ENCODE measurements at regions not wholly inside any gene's neighbourhood (a gene's known extent, or its start where the extent isn't known, plus 50 kb on each side); places are given as distances from the start of the nearest gene placed in this dataset.
A peak's percentile ranks its signal among the peaks of the same experiment; 100 is the strongest.

- Histone ChIP-seq H3K27me3 (ENCODE audit: control insufficient read depth, insufficient read depth, low read length) (no peaks in the 10 kb centered on the region), H3K4me3 (ENCODE audit: low read depth, low read length) (no peak overlapping the region), H3K9me3 (ENCODE audit: control insufficient read depth, insufficient read depth, low read length) (no peaks in the 10 kb centered on the region), H3K27ac (ENCODE audit: low read depth, low read length) (no peak overlapping the region)
- ChIA-PET POLR2A (no interaction called here), CTCF (no interaction called here)
- TF ChIP-seq, protein P1, sequence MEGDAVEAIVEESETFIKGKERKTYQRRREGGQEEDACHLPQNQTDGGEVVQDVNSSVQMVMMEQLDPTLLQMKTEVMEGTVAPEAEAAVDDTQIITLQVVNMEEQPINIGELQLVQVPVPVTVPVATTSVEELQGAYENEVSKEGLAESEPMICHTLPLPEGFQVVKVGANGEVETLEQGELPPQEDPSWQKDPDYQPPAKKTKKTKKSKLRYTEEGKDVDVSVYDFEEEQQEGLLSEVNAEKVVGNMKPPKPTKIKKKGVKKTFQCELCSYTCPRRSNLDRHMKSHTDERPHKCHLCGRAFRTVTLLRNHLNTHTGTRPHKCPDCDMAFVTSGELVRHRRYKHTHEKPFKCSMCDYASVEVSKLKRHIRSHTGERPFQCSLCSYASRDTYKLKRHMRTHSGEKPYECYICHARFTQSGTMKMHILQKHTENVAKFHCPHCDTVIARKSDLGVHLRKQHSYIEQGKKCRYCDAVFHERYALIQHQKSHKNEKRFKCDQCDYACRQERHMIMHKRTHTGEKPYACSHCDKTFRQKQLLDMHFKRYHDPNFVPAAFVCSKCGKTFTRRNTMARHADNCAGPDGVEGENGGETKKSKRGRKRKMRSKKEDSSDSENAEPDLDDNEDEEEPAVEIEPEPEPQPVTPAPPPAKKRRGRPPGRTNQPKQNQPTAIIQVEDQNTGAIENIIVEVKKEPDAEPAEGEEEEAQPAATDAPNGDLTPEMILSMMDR (IDR thresholded peaks at IDR 0.05; ENCODE audit: low read depth, low read length): no peak
- no peak for DNase-seq (ENCODE audit: low read depth, low spot score)
Measured at GRCh38 chr3:21310161-21310560, 440.8 kb downstream of the ZNF385D start.

GRCh38 chr3:21297304-21297703 is 453.7 kb downstream of the ZNF385D start:
- no peak for DNase-seq (ENCODE audit: low read depth, low spot score)
- no peak overlapping the region for H3K4me3 ChIP-seq (ENCODE audit: low read depth, low read length)
- H3K9me3 ChIP-seq (ENCODE audit: control insufficient read depth, insufficient read depth, low read length): peaks cover 5% of the 10 kb centered on the region
- CTCF ChIA-PET: no interaction called here
- TF ChIP-seq, protein P1 (IDR thresholded peaks at IDR 0.05; ENCODE audit: low read depth, low read length): no peak
- POLR2A ChIA-PET: no interaction called here
- no peaks in the 10 kb centered on the region for H3K27me3 ChIP-seq (ENCODE audit: control insufficient read depth, insufficient read depth, low read length)
- H3K27ac ChIP-seq (ENCODE audit: low read depth, low read length): no peak overlapping the region

- POLR2A ChIA-PET: no interaction called here
- DNase-seq (ENCODE audit: low read depth, low spot score): no peak
Measured at GRCh38 chr3:21294768-21295167, 456.2 kb downstream of the ZNF385D start.

DNA sequence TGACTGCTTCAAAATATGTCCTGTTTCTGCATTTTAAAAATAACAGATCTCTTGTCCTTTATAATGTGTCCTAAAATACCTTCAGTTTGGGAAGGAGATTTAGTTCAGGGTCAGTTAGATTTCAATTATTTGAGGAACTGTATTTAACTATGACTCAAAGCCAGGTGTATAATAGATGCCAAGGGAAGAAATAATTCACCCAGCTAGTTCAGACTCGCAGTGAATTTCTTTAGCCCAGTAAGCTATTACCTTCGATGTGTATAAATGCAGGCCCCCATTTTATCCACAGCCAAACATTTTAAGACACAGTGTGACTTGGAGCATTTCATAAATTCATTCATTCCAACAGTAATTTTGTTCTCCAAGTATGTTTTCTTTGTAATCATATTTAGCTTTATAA is 458.0 kb downstream of the ZNF385D start:
- POLR2A ChIA-PET: no interaction called here
- DNase-seq (ENCODE audit: low read depth, low spot score): no peak
- no peak overlapping the region for H3K4me3 ChIP-seq (ENCODE audit: low read depth, low read length)
- H3K27me3 ChIP-seq (ENCODE audit: control insufficient read depth, insufficient read depth, low read length): no peaks in the 10 kb centered on the region
- peaks cover 5% of the 10 kb centered on the region for H3K9me3 ChIP-seq (ENCODE audit: control insufficient read depth, insufficient read depth, low read length)
- CTCF ChIA-PET: no interaction called here
- no peak overlapping the region for H3K27ac ChIP-seq (ENCODE audit: low read depth, low read length)
- TF ChIP-seq, protein P1 (IDR thresholded peaks at IDR 0.05; ENCODE audit: low read depth, low read length): no peak

More at GRCh38 chr3:21294768-21295167, 456.2 kb downstream of the ZNF385D start:
- Histone ChIP-seq H3K27me3 (ENCODE audit: control insufficient read depth, insufficient read depth, low read length) (no peaks in the 10 kb centered on the region), H3K27ac (ENCODE audit: low read depth, low read length) (no peak overlapping the region), H3K4me3 (ENCODE audit: low read depth, low read length) (no peak overlapping the region), H3K9me3 (ENCODE audit: control insufficient read depth, insufficient read depth, low read length) (peaks cover 5% of the 10 kb centered on the region)
- TF ChIP-seq, protein P1 (IDR thresholded peaks at IDR 0.05; ENCODE audit: low read depth, low read length): no peak
- CTCF ChIA-PET: no interaction called here

DNA sequence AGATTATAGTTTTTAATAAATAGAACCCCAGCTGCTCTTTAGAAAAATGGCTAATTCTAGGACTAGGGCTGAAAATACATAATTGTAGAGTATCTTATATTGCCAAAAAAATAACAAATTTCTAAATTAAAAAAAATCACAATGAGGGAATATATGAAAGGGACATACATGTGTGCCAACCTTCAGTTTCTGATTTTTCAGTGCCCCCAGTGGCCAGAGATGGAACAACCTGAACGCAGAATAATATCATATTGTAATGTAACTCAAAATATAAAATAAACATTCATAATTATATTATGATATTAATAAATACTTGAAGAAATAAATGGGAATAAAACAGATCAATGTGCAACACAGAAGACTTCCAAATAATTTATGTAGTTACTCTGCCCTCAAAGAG is 460.5 kb downstream of the ZNF385D start:
- Histone ChIP-seq H3K9me3 (ENCODE audit: control insufficient read depth, insufficient read depth, low read length) (no peaks in the 10 kb centered on the region), H3K27me3 (ENCODE audit: control insufficient read depth, insufficient read depth, low read length) (no peaks in the 10 kb centered on the region), H3K4me3 (ENCODE audit: low read depth, low read length) (no peak overlapping the region), H3K27ac (ENCODE audit: low read depth, low read length) (no peak overlapping the region)
- DNase-seq (ENCODE audit: low read depth, low spot score): no peak
- CTCF ChIA-PET: interaction anchor here (1.0 to 1.1 kb wide), 2 partner anchors 11 to 16 kb away, joined by 3 to 4 read pairs; no protein-coding TSS in a partner anchor
- TF ChIP-seq, protein P1 (IDR thresholded peaks at IDR 0.05; ENCODE audit: low read depth, low read length): peak; percentile 59
- POLR2A ChIA-PET: no interaction called here

Measured in AG04450 (cell line).